HFF-Myc (cell line): ENCODE measurements at regions not wholly inside any gene's neighbourhood (a gene's known extent, or its start where the extent isn't known, plus 50 kb on each side); places are given as distances from the start of the nearest gene placed in this dataset.

Source experiments
- DNase-seq: peaks from one replicate; pipeline ENCODE4 v3.0.0-alpha.2; 2011; ENCODE audit warnings: low read depth; ENCODE audit errors: extremely low read depth
- H3K4me3 ChIP-seq: replicated peaks from 2 replicates; pipeline ENCODE4 v1.5.1; 2011; ENCODE audit warnings: low read depth, mild to moderate bottlenecking, control low read depth, low read length
- CTCF ChIP-seq: IDR thresholded peaks from 2 replicates; pipeline ENCODE4 v1.5.1; 2012; ENCODE audit warnings: mild to moderate bottlenecking, low read depth, low read length, control low read depth; ENCODE audit errors: missing control alignments

GRCh38 chr3:176946202-176946601, 251.1 kb downstream of the TBL1XR1 start:
- no peak overlapping the region for H3K4me3 ChIP-seq
- no peak for DNase-seq
- no peak for TF ChIP-seq CTCF

GRCh38 chr3:176942305-176942704, 255.0 kb downstream of the TBL1XR1 start:
- DNase-seq, result no peak
- TF ChIP-seq CTCF, result no peak
- H3K4me3 ChIP-seq, result no peak overlapping the region

DNA sequence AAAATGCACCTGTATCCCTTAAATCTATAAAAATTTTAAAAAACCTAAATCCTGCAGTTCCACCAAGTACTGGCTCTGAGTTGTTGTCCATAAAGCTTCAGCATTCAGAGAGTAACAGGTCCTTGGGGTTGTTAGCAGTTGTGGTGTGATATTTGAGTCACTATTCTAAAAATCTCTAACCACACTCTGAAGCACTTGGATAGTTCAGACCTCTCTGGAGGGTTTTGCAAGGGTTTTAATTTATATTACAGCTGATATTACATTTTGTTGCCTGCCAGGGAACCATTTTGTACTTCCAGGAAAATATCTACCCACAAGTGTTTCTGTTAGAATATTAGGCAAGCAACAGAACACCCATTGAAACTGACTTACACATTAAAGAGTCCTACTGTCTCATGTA, 255.6 kb downstream of the TBL1XR1 start:
- no peak for DNase-seq
- H3K4me3 ChIP-seq, result no peak overlapping the region

GRCh38 chr3:176939022-176939817, 258.1 kb downstream of the TBL1XR1 start:
- DNase-seq, result peak; percentile 61
- H3K4me3 ChIP-seq, result no peak overlapping the region
- peak; percentile 69 for TF ChIP-seq CTCF

More for the DNA sequence above, 255.6 kb downstream of the TBL1XR1 start:
- no peak for TF ChIP-seq CTCF

- no peak for DNase-seq
- no peak overlapping the region for H3K4me3 ChIP-seq
Measured at GRCh38 chr3:176937994-176938393, 259.3 kb downstream of the TBL1XR1 start.

GRCh38 chr3:176937541-176937940, 259.7 kb downstream of the TBL1XR1 start:
- DNase-seq, result no peak
- no peak for TF ChIP-seq CTCF
- no peak overlapping the region for H3K4me3 ChIP-seq

More at GRCh38 chr3:176937994-176938393, 259.3 kb downstream of the TBL1XR1 start:
- no peak for TF ChIP-seq CTCF
